ENCODE measurements at regions not wholly inside any gene's neighbourhood (a gene's known extent, or its start where the extent isn't known, plus 50 kb on each side); places are given as distances from the start of the nearest gene placed in this dataset.

GRCh38 chr15:87687523-87687870 is 569.0 kb downstream of the NTRK3 start (continued):
- TF ChIP-seq, protein P1, sequence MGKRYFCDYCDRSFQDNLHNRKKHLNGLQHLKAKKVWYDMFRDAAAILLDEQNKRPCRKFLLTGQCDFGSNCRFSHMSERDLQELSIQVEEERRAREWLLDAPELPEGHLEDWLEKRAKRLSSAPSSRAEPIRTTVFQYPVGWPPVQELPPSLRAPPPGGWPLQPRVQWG (CRISPR knock-in tag; IDR thresholded peaks at IDR 0.05; ENCODE audit: borderline replicate concordance, low read depth), result no peak
- TF ChIP-seq HES4 (CRISPR knock-in tag; IDR thresholded peaks at IDR 0.05; ENCODE audit: borderline replicate concordance), result no peak
- no peak for TF ChIP-seq ZMYM3 (CRISPR knock-in tag; IDR thresholded peaks at IDR 0.05)
- TF ChIP-seq NR1H2 (CRISPR knock-in tag; IDR thresholded peaks at IDR 0.05; ENCODE audit: borderline replicate concordance, low read depth), result no peak
- TF ChIP-seq, protein P2, sequence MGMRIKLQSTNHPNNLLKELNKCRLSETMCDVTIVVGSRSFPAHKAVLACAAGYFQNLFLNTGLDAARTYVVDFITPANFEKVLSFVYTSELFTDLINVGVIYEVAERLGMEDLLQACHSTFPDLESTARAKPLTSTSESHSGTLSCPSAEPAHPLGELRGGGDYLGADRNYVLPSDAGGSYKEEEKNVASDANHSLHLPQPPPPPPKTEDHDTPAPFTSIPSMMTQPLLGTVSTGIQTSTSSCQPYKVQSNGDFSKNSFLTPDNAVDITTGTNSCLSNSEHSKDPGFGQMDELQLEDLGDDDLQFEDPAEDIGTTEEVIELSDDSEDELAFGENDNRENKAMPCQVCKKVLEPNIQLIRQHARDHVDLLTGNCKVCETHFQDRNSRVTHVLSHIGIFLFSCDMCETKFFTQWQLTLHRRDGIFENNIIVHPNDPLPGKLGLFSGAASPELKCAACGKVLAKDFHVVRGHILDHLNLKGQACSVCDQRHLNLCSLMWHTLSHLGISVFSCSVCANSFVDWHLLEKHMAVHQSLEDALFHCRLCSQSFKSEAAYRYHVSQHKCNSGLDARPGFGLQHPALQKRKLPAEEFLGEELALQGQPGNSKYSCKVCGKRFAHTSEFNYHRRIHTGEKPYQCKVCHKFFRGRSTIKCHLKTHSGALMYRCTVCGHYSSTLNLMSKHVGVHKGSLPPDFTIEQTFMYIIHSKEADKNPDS (CRISPR knock-in tag; IDR thresholded peaks at IDR 0.05), result no peak
- no peak for TF ChIP-seq TOPORS (CRISPR knock-in tag; IDR thresholded peaks at IDR 0.05)
- no peak for TF ChIP-seq MEIS1 (CRISPR knock-in tag; IDR thresholded peaks at IDR 0.05; ENCODE audit: borderline replicate concordance)
- TF ChIP-seq, protein P3, sequence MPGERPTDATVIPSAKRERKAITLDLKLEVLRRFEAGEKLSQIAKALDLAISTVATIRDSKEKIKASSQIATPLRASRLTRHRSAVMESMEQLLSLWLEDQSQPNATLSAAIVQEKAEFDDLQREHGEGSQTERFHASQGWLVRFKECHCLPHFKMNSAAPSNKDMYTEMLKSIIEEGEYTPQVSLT (CRISPR knock-in tag; IDR thresholded peaks at IDR 0.05; ENCODE audit: borderline replicate concordance, low read depth), result no peak
- no peak for TF ChIP-seq ZNF556 (CRISPR knock-in tag; IDR thresholded peaks at IDR 0.05; ENCODE audit: borderline replicate concordance)

GRCh38 chr15:87686841-87687522 is 569.6 kb downstream of the NTRK3 start:
- no peaks in the 10 kb centered on the region for H3K4me1 ChIP-seq (ENCODE audit: insufficient read depth, low read length)
- ATAC-seq (no peak), FAIRE-seq (no peak), DNase-seq (ENCODE audit: low spot score) (no peak)
- CTCF ChIA-PET (ENCODE audit: low intra/inter-chr PET ratio, low total read pairs), result no interaction called here
- H3K9ac ChIP-seq (ENCODE audit: insufficient read depth, low read depth, low read length), result no peak overlapping the region
- H3K27me3 ChIP-seq (ENCODE audit: control insufficient read depth in 1 of 2, insufficient read depth in 2 of 2, low read length in 2 of 2), result no peaks in the 10 kb centered on the region
- no peak overlapping the region for H3K4me3 ChIP-seq (replicated peaks in 1 of 3; ENCODE audit: insufficient read depth in 1 of 3, low read depth in 2 of 3, low read length in 3 of 3)
- BruUV-seq (replicated peaks), result no TSS peak
- H3K4me2 ChIP-seq (ENCODE audit: low read depth, low read length), result no peak overlapping the region
- no peaks in the 10 kb centered on the region for H4K20me1 ChIP-seq (ENCODE audit: insufficient read depth, low read length)
- POLR2A ChIA-PET, result no interaction called here
- no peaks in the 10 kb centered on the region for H3K36me3 ChIP-seq (replicated peaks in 1 of 2; ENCODE audit: control insufficient read depth in 1 of 2, insufficient read depth in 2 of 2, low read length in 2 of 2)
- in situ Hi-C loops (cut with HindIII; ENCODE audit: extremely low pct_ligation_motif_present, low pct_unique_long_range_greater_than_20kb) (no loop called here), intact Hi-C loops (cut with micrococcal nuclease; ENCODE audit: unreplicated experiment) (no loop called here)
- H3K79me2 ChIP-seq (ENCODE audit: insufficient read depth, low read length), result no peaks in the 10 kb centered on the region
- no peak overlapping the region for H2AFZ ChIP-seq (ENCODE audit: low read length)
- WGBS (ENCODE audit: low lambda C conversion rate), result 17% methylated on average over 4 of the region's 4 CpGs
- no peak overlapping the region for H3K27ac ChIP-seq (ENCODE audit: extremely low read length, insufficient read depth, low read length)
- peaks cover 82% of the 10 kb centered on the region for H3K9me3 ChIP-seq (ENCODE audit: low read length)
- TF ChIP-seq ZNF484 (CRISPR knock-in tag; IDR thresholded peaks at IDR 0.05; ENCODE audit: borderline replicate concordance, low read depth), result no peak
- no peak for TF ChIP-seq SNRNP70 (IDR thresholded peaks at IDR 0.05; ENCODE audit: low read depth, low read length)
- no peak for TF ChIP-seq ATF5 (CRISPR knock-in tag; IDR thresholded peaks at IDR 0.05; ENCODE audit: low read depth)
- TF ChIP-seq, protein P4, sequence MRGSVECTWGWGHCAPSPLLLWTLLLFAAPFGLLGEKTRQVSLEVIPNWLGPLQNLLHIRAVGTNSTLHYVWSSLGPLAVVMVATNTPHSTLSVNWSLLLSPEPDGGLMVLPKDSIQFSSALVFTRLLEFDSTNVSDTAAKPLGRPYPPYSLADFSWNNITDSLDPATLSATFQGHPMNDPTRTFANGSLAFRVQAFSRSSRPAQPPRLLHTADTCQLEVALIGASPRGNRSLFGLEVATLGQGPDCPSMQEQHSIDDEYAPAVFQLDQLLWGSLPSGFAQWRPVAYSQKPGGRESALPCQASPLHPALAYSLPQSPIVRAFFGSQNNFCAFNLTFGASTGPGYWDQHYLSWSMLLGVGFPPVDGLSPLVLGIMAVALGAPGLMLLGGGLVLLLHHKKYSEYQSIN (CRISPR knock-in tag; IDR thresholded peaks at IDR 0.05; ENCODE audit: borderline replicate concordance), result no peak
- TF ChIP-seq, protein P5, sequence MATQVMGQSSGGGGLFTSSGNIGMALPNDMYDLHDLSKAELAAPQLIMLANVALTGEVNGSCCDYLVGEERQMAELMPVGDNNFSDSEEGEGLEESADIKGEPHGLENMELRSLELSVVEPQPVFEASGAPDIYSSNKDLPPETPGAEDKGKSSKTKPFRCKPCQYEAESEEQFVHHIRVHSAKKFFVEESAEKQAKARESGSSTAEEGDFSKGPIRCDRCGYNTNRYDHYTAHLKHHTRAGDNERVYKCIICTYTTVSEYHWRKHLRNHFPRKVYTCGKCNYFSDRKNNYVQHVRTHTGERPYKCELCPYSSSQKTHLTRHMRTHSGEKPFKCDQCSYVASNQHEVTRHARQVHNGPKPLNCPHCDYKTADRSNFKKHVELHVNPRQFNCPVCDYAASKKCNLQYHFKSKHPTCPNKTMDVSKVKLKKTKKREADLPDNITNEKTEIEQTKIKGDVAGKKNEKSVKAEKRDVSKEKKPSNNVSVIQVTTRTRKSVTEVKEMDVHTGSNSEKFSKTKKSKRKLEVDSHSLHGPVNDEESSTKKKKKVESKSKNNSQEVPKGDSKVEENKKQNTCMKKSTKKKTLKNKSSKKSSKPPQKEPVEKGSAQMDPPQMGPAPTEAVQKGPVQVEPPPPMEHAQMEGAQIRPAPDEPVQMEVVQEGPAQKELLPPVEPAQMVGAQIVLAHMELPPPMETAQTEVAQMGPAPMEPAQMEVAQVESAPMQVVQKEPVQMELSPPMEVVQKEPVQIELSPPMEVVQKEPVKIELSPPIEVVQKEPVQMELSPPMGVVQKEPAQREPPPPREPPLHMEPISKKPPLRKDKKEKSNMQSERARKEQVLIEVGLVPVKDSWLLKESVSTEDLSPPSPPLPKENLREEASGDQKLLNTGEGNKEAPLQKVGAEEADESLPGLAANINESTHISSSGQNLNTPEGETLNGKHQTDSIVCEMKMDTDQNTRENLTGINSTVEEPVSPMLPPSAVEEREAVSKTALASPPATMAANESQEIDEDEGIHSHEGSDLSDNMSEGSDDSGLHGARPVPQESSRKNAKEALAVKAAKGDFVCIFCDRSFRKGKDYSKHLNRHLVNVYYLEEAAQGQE (IDR thresholded peaks at IDR 0.05; ENCODE audit: borderline replicate concordance in 1 of 2, low read depth in 1 of 2, low read length in 2 of 2), result no peak

Data from HepG2 (cell line).